HG03558 (cell line): ENCODE measurements at regions not wholly inside any gene's neighbourhood (a gene's known extent, or its start where the extent isn't known, plus 50 kb on each side); places are given as distances from the start of the nearest gene placed in this dataset.

ENCODE experiments used
- ATAC-seq: cut with Tn5 transposase; IDR thresholded peaks from one replicate; pipeline ENCODE4 v1.9.1; 2021; ENCODE audit warnings: moderate number of reproducible peaks; ENCODE audit not compliant: unreplicated experiment; ENCODE audit errors: extremely low read depth

GRCh38 chr13:33999811-34000605 is 182.1 kb downstream of the RFC3 start:
- no peak for ATAC-seq

- ATAC-seq = no peak
Observed at GRCh38 chr13:34000955-34001354, 183.0 kb downstream of the RFC3 start.

GRCh38 chr13:34001389-34001788 is 183.4 kb downstream of the RFC3 start:
- ATAC-seq = no peak

GRCh38 chr13:34002141-34002540 is 184.2 kb downstream of the RFC3 start:
- ATAC-seq = no peak

- ATAC-seq = no peak
Observed at GRCh38 chr13:34002924-34003323, 185.0 kb downstream of the RFC3 start.

GRCh38 chr13:34003656-34004055 is 185.7 kb downstream of the RFC3 start:
- ATAC-seq = no peak

GRCh38 chr13:34004676-34005075 is 186.7 kb downstream of the RFC3 start:
- ATAC-seq = no peak

GRCh38 chr13:34006011-34006410 is 188.1 kb downstream of the RFC3 start:
- ATAC-seq = no peak

GRCh38 chr13:34011552-34012085 is 193.7 kb downstream of the RFC3 start:
- no peak for ATAC-seq

GRCh38 chr13:34012382-34012781 is 194.4 kb downstream of the RFC3 start:
- ATAC-seq = no peak

- no peak for ATAC-seq
Observed at GRCh38 chr13:34013061-34013460, 195.1 kb downstream of the RFC3 start.

- ATAC-seq = no peak
Observed at GRCh38 chr13:34017231-34017630, 199.3 kb downstream of the RFC3 start.

GRCh38 chr13:34019870-34020269 is 201.9 kb downstream of the RFC3 start:
- ATAC-seq = no peak

- ATAC-seq = no peak
Observed at GRCh38 chr13:34020388-34020787, 202.4 kb downstream of the RFC3 start.

GRCh38 chr13:34021619-34022018 is 203.7 kb downstream of the RFC3 start:
- no peak for ATAC-seq

- no peak for ATAC-seq
Observed at GRCh38 chr13:34025746-34026145, 207.8 kb downstream of the RFC3 start.

GRCh38 chr13:34026308-34026707 is 208.4 kb downstream of the RFC3 start:
- ATAC-seq = no peak

- no peak for ATAC-seq
Observed at GRCh38 chr13:34028496-34029442, 210.8 kb downstream of the RFC3 start.

GRCh38 chr13:34030782-34031181 is 212.8 kb downstream of the RFC3 start:
- ATAC-seq = no peak

GRCh38 chr13:34031610-34032009 is 213.7 kb downstream of the RFC3 start:
- ATAC-seq = no peak

- no peak for ATAC-seq
Observed at GRCh38 chr13:34034411-34034810, 216.5 kb downstream of the RFC3 start.
